Fibroblast of pulmonary artery (primary cell): ENCODE measurements at regions not wholly inside any gene's neighbourhood (a gene's known extent, or its start where the extent isn't known, plus 50 kb on each side); places are given as distances from the start of the nearest gene placed in this dataset.

Source experiments
- DNase-seq: peaks from one replicate; pipeline ENCODE4 v3.0.0-alpha.2; 2010; ENCODE audit warnings: low read depth
- H3K4me3 ChIP-seq: replicated peaks from 2 replicates; pipeline ENCODE4 v1.5.1; 2011; ENCODE audit warnings: low read depth, mild to moderate bottlenecking, control low read depth, low read length, moderate library complexity
- TF ChIP-seq, protein P1 (sequence below): IDR thresholded peaks from 2 replicates; pipeline ENCODE4 v1.5.1; 2011; ENCODE audit warnings: mild to moderate bottlenecking, control low read depth, low read length, inconsistent platforms; ENCODE audit errors: missing control alignments

DNA sequence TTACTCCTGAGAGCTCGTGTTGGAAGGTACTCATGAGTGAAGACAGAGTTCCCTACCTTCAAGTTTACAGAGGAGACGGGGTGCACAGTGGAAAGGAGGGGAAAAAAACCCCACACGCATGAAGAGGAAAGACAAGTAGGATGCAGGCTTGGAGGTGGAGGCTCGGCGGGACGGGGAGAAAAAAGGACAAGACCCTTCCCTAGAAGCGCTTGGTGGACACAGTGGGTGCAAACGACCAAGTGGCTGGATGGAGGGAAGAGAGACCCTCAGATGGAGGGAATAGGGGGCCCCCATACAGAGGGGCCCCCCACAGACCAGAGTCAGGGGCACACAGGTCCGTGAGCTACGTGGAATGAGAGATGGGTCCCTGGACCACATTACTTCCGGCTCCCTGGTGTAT, 380.1 kb downstream of the SHANK2 start:
- no peak for DNase-seq
- no peak overlapping the region for H3K4me3 ChIP-seq
- TF ChIP-seq, protein P1, sequence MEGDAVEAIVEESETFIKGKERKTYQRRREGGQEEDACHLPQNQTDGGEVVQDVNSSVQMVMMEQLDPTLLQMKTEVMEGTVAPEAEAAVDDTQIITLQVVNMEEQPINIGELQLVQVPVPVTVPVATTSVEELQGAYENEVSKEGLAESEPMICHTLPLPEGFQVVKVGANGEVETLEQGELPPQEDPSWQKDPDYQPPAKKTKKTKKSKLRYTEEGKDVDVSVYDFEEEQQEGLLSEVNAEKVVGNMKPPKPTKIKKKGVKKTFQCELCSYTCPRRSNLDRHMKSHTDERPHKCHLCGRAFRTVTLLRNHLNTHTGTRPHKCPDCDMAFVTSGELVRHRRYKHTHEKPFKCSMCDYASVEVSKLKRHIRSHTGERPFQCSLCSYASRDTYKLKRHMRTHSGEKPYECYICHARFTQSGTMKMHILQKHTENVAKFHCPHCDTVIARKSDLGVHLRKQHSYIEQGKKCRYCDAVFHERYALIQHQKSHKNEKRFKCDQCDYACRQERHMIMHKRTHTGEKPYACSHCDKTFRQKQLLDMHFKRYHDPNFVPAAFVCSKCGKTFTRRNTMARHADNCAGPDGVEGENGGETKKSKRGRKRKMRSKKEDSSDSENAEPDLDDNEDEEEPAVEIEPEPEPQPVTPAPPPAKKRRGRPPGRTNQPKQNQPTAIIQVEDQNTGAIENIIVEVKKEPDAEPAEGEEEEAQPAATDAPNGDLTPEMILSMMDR = no peak

DNA sequence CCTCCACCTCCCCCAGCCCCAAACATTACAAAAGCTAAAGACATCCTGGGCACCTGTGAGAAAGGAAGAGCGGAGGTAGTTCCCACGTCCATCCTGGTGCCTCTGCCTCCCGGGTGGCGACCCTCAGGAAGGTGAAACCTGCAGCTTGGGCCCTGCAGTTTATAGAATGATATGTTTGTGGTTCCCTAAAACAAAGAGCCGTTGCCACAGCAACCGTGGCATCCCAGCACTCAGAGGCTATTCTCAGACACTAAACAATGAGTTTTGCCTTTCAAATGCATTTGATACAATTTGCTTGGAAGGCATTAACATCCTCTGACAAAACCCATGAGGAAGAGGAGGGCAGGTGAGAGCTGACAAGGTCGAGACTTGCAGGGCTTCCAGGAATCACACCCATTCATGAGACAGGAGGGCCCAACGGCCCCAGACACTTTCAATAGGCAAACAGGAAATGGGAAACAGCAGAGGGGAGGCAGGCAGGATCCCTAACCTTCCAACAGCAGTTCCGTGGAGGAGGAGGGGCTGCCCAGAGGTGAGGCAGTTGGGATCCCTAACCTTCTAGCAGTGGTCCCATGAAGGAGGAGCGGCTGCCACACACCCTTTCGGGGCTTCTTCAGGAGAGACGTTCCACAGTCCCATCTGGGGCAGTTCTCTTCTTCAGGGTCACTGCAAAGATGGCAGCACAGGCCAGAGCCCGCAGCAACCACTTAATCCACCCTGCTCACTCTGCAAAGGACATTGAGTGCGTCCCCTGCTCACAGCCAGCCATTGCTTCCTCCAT, 379.2 kb downstream of the SHANK2 start:
- no peak for DNase-seq
- H3K4me3 ChIP-seq = no peak overlapping the region
- TF ChIP-seq, protein P1 = no peak

DNA sequence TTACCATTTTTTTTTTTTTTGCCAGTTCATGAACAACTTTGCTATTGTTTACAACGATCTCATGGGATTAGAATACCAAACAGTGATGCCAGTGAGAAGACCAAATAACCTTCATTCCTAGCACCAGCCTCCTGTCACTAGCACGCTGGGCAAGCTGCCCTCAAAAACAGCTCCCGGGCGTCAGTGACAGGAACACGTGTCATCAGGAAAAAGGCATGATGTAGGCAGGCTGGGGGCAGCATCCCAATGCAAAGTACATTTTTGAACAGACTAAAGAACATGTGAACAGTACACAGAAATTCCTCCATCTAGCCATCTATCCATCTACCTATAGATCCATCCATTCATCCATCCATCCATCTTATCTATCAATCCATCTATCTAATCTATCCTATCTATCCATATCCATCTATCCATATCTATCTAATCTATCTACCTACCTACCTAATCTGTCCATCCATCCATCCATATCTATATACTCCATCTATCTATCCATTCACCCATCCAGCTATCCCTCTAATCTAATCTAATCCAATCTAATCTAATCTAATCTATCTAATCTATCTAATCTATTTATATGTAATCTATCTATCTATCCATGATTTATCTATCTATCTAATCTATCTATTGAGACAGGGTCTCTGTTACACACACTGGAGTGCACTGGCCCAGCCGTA, 378.5 kb downstream of the SHANK2 start:
- TF ChIP-seq, protein P1 = no peak
- no peak overlapping the region for H3K4me3 ChIP-seq
- no peak for DNase-seq

DNA sequence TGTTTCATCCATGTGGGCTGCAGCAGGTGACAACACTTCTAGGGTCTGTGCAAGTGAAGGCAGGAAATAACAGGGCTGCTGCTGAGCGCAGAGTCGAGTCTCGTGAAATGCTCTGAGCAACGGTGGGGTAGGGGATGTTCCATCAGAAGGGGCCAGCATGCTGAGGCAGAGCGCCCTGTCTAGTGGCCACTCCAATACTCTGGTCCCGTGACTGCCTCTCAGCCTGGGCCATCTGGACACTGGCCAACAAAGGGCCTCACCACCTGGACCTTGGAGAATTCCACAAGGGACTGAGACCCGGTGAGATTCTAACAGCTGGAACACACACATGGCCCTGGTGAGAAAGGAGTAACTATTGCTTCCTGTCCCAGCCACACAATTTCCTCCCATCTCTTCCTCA, 375.7 kb downstream of the SHANK2 start:
- TF ChIP-seq, protein P1 = no peak
- no peak overlapping the region for H3K4me3 ChIP-seq
- DNase-seq = no peak

DNA sequence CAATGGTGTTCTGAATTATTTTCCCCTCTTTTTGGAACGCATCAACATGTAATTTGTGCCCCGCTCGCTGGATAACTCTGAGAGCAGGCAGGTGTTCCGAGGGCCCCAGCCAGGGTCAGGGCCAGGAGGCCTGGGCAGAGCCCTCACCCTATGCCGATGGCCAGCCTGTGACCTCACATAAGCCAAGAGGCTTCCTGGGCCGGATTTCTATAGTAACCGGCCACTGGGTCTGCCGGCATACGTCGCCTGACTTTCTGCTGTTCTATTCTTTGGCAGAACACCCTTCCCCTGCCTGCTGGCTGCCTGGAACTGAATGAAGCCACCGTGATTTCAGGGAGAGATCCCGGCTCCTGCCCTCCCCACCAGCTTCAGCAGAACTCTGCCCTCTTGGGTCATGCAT, 375.2 kb downstream of the SHANK2 start:
- TF ChIP-seq, protein P1 = no peak
- DNase-seq = no peak
- no peak overlapping the region for H3K4me3 ChIP-seq

DNA sequence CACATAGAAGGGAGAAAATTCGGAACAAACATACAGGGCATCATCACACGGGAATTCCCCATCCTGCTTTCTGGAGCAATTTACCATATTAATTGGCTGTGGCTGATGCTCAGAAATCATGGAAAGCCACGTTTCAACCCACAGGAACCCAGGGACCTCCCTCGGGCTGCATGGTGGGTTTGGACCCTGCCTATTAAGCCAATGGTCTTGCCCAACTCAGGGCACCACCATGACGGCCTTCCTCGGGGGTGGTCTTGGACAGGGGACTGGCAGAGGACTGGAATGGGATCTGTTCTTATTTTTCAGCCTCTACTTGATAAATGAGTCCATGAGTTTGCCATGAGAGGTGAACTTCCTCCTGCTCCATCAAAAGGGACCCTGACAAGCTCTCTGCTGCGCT, 374.0 kb downstream of the SHANK2 start:
- H3K4me3 ChIP-seq = no peak overlapping the region
- no peak for DNase-seq
- TF ChIP-seq, protein P1 = no peak
